ENCODE measurements at regions not wholly inside any gene's neighbourhood (a gene's known extent, or its start where the extent isn't known, plus 50 kb on each side); places are given as distances from the start of the nearest gene placed in this dataset.

DNA sequence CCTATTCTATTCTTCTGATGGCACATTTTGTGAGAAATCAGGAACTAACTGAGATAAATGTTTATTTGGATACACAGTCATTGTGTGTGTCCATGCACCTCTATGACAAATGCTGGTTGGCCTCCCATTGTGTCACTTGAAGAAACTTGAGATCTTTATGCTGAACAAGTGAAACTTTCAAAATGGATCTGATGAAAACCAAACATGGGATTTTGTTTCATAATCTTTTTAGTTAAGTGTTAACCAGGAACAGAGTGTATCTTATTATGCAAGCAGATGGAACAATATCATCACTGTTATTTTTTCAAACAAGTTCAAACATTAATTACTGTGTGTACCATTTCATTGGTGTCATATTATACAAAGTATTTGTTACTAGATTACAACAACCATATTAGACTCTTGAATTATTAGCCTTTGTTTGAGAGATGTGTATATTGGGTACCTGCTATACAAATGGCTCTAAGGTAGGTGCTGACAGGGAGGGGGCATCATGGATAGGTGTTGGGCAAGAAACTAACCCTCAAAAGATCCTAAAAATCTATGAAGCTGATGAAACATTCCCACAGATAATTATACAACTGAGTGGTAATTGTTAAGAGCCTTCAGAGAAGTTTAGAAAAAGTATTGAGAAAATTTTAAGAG lies 159.8 kb downstream of the PALM2AKAP2 start:
- DNase-seq (ENCODE audit: low read depth in 1 of 2, low spot score in 1 of 2), result no peak

DNA sequence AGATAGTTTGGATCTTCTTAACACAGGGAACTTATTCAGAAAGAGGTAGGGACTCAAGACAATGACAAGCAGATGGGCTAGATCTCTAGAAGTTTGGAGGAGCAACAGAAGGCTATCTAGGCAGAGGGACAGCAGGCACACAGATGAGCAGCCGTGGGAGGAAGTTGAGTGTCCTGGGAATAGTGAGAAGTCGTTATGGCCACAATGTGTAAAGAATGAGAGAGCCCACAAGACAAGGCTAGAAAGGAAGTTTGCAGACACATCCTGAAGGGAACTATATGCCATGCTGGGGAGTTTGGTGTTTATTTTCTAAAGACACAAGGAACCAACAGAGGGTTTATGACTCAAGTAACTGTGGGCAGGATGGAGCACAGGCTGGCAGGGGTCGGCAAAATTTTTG lies 160.6 kb downstream of the PALM2AKAP2 start:
- no peak for DNase-seq (ENCODE audit: low read depth in 1 of 2, low spot score in 1 of 2)

GRCh38 chr9:109941771-109942170 lies 161.8 kb downstream of the PALM2AKAP2 start:
- no peak for DNase-seq (ENCODE audit: low read depth in 1 of 2, low spot score in 1 of 2)

GRCh38 chr9:109945573-109945972 lies 165.6 kb downstream of the PALM2AKAP2 start:
- DNase-seq (ENCODE audit: low read depth in 1 of 2, low spot score in 1 of 2), result no peak

- no peak for DNase-seq (ENCODE audit: low read depth in 1 of 2, low spot score in 1 of 2)
These were observed 168.5 kb downstream of the PALM2AKAP2 start for GRCh38 chr9:109948453-109948852.

DNA sequence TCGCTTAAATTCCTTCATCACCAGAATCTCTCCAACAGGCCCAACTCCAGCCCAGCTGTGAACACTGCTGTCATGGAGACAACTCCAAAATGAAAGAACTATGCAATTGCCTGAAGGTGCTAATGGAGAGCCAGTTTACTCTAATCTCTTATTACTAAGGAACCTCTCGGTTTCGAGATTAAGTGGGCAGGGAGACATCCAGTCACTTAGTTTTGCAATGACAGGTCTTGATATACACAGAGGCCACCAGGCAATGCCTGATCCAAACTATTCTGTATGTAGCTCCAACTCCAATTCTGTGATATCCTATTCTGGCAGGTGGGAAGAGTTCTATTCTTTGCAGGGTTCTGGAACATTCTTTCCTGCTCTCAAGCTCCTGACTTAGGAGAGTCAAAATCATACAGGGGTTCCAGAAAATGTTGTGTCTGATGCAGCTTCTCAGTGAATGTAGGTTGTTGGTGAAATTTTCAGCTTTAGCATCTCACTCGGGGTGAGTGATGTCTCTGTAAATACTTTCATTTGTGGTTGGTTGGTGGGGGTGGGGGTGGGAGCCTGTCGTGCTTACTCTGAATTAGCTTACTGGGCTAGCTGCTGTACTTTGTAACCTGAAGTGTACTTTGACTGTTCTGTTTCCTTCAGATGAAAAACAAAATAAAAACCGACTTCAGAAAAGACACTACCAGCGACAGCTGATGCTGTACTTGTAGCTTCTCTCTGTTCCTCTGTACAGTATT lies 170.9 kb downstream of the PALM2AKAP2 start:
- no peak for DNase-seq (ENCODE audit: low read depth in 1 of 2, low spot score in 1 of 2)

GRCh38 chr9:109953300-109953699 lies 173.3 kb downstream of the PALM2AKAP2 start:
- no peak for DNase-seq (ENCODE audit: low read depth in 1 of 2, low spot score in 1 of 2)

DNA sequence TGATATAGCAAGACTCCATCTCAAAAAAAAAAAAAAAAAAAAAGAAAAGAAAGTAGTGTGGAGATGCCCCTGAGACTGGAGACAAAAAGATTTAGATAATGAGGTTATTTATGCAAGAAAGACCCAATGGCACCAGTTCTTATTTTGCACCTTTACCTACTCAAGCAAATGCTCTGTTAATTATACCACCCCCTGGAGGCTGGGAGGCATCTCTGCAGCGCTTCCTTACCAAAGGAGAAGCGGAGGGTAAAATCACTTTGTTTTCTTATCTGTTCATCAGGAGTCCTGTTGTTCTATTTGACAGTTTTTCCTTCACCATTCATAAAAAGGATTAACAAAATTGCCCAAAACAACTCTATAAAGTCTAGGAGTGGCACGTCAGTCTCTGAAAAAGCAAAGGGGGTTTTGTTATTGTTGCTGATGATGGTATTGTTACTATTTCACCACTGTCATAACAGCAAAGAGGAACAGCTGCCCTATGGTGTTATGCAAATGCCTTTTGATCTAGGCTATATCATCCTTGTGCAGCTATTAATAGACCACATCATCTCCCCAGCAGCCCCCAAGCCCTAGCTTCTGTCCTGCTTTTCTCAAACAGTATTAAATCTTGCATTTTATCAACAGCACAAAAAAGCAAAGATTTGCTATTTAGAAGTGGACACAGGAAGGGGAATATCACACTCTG lies 174.0 kb downstream of the PALM2AKAP2 start:
- no peak for DNase-seq (ENCODE audit: low read depth in 1 of 2, low spot score in 1 of 2)

DNA sequence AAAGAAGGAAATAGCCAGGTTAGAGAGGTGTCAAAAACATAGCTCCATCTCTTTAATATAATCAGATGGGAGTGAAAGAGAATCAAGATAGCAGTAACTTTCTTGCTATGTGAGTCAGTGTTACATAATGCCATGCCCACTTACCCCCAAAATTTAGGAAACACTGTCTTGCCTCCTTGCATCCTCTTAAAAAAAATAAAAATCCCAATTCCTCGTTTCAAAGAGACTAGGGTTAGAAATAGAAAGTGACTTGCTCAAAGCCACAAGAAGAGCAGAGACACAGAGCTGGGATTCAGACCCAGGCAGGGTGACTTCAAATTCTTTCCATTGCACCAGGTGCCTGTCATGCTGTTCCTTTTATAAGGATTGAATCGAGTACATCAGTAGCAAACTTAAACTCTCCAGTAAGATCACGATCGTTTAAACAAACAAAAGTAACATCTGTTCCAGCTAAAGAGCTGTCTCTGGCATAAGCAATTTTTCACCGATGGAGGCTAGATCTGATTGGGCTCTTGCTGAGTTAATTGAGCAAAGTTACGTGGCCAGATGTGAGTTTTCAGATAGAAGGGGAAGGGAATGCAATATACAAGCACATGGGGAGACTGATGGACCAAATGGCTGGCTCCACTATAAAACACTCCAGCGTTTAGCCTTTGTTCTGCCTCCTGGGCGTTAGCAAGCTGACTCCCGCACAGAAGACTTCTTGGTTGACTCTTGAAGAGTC lies 176.9 kb downstream of the PALM2AKAP2 start:
- no peak for DNase-seq (ENCODE audit: low read depth in 1 of 2, low spot score in 1 of 2)

- no peak for DNase-seq (ENCODE audit: low read depth in 1 of 2, low spot score in 1 of 2)
These were observed 179.7 kb downstream of the PALM2AKAP2 start for GRCh38 chr9:109959679-109960078.

DNA sequence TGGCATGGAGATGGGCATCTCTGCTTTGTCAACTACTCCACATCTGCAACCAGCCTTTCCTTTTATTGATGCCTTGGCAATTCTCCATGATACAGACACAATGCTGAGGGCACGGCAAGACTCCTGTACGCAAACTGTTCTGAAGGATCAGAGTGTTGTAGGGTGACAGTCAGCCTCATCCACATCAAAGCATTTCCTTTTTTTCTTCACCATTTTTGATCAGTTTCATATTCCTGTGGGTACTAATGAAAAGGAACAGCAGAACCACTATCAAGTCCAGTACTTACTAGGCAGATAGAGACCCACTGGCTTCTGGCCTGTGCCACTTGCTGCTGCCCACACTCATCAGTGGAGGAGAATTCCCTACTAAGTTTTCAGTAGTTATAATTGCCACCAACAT lies 181.6 kb downstream of the PALM2AKAP2 start:
- DNase-seq (ENCODE audit: low read depth in 1 of 2, low spot score in 1 of 2), result no peak

- no peak for DNase-seq (ENCODE audit: low read depth in 1 of 2, low spot score in 1 of 2)
These were observed 182.2 kb downstream of the PALM2AKAP2 start for GRCh38 chr9:109962215-109962614.

DNA sequence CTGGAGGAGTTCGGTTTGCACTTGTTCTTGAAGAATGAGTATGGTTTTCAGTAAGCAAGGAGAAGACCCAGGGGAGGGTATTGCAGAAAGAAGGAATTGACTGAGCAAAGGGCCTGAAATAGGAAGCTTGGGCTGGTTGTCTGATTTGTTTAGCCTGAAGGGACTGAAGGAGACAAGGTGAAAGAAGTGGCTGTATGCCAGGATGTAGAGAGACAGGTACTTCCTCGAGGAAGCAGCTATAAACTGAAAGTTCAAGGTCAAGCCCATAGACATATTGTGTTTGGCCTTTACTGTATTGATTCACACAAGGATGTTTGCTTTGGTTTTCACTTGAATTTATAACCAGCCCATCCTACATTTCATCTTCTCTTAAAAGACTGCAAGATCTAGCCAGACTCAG lies 183.1 kb downstream of the PALM2AKAP2 start:
- no peak for DNase-seq (ENCODE audit: low read depth in 1 of 2, low spot score in 1 of 2)

GRCh38 chr9:109966643-109967368 lies 186.8 kb downstream of the PALM2AKAP2 start:
- DNase-seq (ENCODE audit: low read depth in 1 of 2, low spot score in 1 of 2), result no peak

GRCh38 chr9:109967651-109968642 lies 187.9 kb downstream of the PALM2AKAP2 start:
- no peak for DNase-seq (ENCODE audit: low read depth in 1 of 2, low spot score in 1 of 2)

DNA sequence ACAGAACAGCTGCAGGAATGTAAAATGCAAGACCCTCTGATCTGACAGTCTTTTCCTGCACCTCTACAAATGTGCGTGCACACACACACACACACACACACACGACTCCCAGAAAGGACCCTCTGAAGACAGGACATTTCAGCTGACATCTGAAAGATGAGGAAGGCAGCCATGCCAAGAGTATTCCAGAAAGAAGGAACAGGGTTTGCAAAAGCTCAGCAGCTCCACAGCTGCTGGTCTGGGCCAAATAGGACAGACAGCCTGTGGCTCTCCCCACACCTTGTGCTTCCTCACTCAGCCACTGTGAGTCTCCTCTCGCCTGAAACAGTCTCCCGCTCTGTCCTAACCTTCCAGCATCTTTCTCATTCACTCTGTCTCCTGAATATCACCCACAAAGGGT lies 189.0 kb downstream of the PALM2AKAP2 start:
- no peak for DNase-seq (ENCODE audit: low read depth in 1 of 2, low spot score in 1 of 2)

DNA sequence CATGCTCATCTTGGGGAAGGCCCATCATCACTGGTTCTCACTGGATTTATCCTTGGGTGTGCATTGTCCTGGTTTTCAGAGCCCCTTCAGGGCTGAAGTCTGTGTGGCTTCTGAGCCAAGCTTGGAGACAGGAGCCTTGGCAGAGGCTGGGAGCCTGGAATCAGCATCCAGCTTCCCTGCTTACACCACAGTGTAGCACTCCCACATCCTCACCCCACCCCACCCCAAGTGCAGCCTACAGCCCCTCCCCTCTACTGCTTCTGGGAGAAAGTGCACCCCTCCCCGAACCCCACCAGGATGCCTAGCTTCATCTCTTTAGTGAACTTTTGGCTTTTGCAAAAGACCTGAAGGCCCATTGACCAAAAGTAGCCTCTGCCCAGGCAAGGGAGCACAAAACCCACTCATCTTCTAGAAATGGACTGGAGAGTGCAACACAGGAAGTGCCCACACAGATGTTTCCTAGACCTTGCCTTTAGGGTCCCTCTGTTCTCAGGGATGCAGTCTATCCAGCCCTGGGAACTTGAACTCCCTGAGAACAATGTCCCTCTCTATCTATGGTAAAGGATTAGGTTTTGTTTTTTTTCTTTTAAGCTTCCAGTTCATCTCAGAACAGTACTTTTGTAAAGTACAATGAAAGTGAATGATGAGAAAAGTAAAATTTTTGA lies 189.7 kb downstream of the PALM2AKAP2 start:
- DNase-seq (ENCODE audit: low read depth in 1 of 2, low spot score in 1 of 2), result no peak

DNA sequence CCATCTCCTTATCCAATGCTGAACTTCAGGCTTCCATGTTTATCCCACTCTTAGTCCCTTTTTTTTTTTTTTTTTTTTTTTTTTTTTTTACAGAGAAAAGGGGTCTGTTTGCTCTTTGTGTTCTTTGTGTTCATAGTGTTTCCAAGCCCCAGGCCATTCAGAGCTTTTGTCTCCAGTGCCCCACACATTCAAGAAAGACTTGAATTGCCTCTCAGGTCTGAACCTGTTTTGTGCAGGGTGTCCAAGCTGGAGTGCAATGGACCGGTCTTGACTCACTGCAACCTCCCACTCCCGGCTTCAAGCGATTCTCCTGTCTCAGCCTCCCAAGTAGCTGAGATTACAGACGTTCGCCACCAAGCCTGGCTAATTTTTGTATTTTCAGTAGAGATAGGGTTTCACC lies 191.2 kb downstream of the PALM2AKAP2 start:
- DNase-seq (ENCODE audit: low read depth in 1 of 2, low spot score in 1 of 2), result no peak
